GM12864 (cell line): ENCODE measurements at regions not wholly inside any gene's neighbourhood (a gene's known extent, or its start where the extent isn't known, plus 50 kb on each side); places are given as distances from the start of the nearest gene placed in this dataset.

Experiments used
- DNase-seq: peaks from one replicate; pipeline ENCODE4 v3.0.0-alpha.2; 2011; ENCODE audit warnings: low read depth
- H3K4me3 ChIP-seq: 2 replicates; pipeline ENCODE4 v1.5.1; 2011; ENCODE audit warnings: mild to moderate bottlenecking, low read depth, low read length, control low read depth
- CTCF ChIP-seq: IDR thresholded peaks from 2 replicates; pipeline ENCODE4 v1.5.1; 2011; ENCODE audit warnings: low read depth, mild to moderate bottlenecking, moderate library complexity, low read length, control low read depth, inconsistent platforms; ENCODE audit errors: missing control alignments

- no peak for DNase-seq
- no peak overlapping the region for H3K4me3 ChIP-seq
- TF ChIP-seq CTCF = no peak
Observed at GRCh38 chr15:79522656-79523055, 90.5 kb downstream of the MINAR1 start.

- no peak for TF ChIP-seq CTCF
- H3K4me3 ChIP-seq = no peak overlapping the region
- no peak for DNase-seq
Observed at GRCh38 chr15:79523266-79523665, 91.1 kb downstream of the MINAR1 start.

GRCh38 chr15:79524531-79524930, 92.4 kb downstream of the MINAR1 start:
- no peak for TF ChIP-seq CTCF
- H3K4me3 ChIP-seq = no peak overlapping the region
- DNase-seq = no peak

GRCh38 chr15:79526376-79526775, 94.2 kb downstream of the MINAR1 start:
- H3K4me3 ChIP-seq = no peak overlapping the region
- DNase-seq = no peak

GRCh38 chr15:79527821-79528220, 95.7 kb downstream of the MINAR1 start:
- DNase-seq = no peak
- no peak for TF ChIP-seq CTCF
- H3K4me3 ChIP-seq = no peak overlapping the region

More at GRCh38 chr15:79526376-79526775, 94.2 kb downstream of the MINAR1 start:
- no peak for TF ChIP-seq CTCF

GRCh38 chr15:79529157-79529785, 97.1 kb downstream of the MINAR1 start:
- no peak for DNase-seq
- no peak for TF ChIP-seq CTCF
- H3K4me3 ChIP-seq = no peak overlapping the region

GRCh38 chr15:79535536-79535935, 103.4 kb downstream of the MINAR1 start:
- TF ChIP-seq CTCF = no peak

More at GRCh38 chr15:79535536-79535935, 103.4 kb downstream of the MINAR1 start:
- no peak for DNase-seq
- H3K4me3 ChIP-seq = no peak overlapping the region
